ENCODE measurements at regions not wholly inside any gene's neighbourhood (a gene's known extent, or its start where the extent isn't known, plus 50 kb on each side); places are given as distances from the start of the nearest gene placed in this dataset.

- no peak for TF ChIP-seq CTCF (IDR thresholded peaks at IDR 0.05)
- no peak for TF ChIP-seq POLR2A (IDR thresholded peaks at IDR 0.05)
Measured at GRCh38 chr13:58531614-58532013, 900.1 kb downstream of the PCDH17 start.
